Natural killer cell (primary cell): ENCODE measurements at regions not wholly inside any gene's neighbourhood (a gene's known extent, or its start where the extent isn't known, plus 50 kb on each side); places are given as distances from the start of the nearest gene placed in this dataset.

ENCODE experiments used
- ATAC-seq, 3 donors: fragments of 150-1000 bp in 2 of 3; fragments of 200-7000 bp in 1 of 3; cut with Tn5 transposase; 1 replicate in 1 of 3; 2 replicates in 2 of 3; pipeline ENCODE4 v1.10.0; 2021; ENCODE audit warnings: mild to moderate bottlenecking in 2 of 3, moderate library complexity in 2 of 3
- DNase-seq, 2 donors: peaks; one replicate each; pipeline versions ENCODE4 v3.0.0 to v3.0.0-alpha.2; 2013 to 2021; ENCODE audit warnings: mixed read lengths in 1 of 2
- H3K27ac ChIP-seq: one replicate; pipeline ENCODE4 v1.5.1; 2013; ENCODE audit warnings: mild to moderate bottlenecking, low read length
- H3K27me3 ChIP-seq: one replicate; pipeline ENCODE4 v1.6.1; 2013; ENCODE audit warnings: low read length; ENCODE audit not compliant: control insufficient read depth, insufficient read depth
- H3K36me3 ChIP-seq: one replicate; pipeline ENCODE4 v1.6.1; 2013; ENCODE audit warnings: low read length; ENCODE audit not compliant: control insufficient read depth, insufficient read depth
- H3K4me1 ChIP-seq: one replicate; pipeline ENCODE4 v1.6.1; 2013; ENCODE audit warnings: low read length; ENCODE audit not compliant: control insufficient read depth, insufficient read depth
- H3K4me3 ChIP-seq: one replicate; pipeline ENCODE4 v1.5.1; 2013; ENCODE audit warnings: low read length
- H3K9me3 ChIP-seq: one replicate; pipeline ENCODE4 v1.6.1; 2013; ENCODE audit warnings: low read length; ENCODE audit not compliant: control insufficient read depth, insufficient read depth
- H3K27ac Mint-ChIP-seq, 2 donors: one replicate each; pipeline ENCODE4 v1.8.0; 2022; ENCODE audit warnings: mild to moderate bottlenecking in 2 of 2, mixed read lengths in 2 of 2, moderate library complexity in 1 of 2
- H3K27me3 Mint-ChIP-seq, 2 donors: one replicate each; pipeline ENCODE4 v1.8.0; 2022; ENCODE audit warnings: low read depth in 2 of 2, mixed read lengths in 2 of 2
- H3K36me3 Mint-ChIP-seq: one replicate; pipeline ENCODE4 v1.8.0; 2022; ENCODE audit warnings: mixed read lengths
- H3K4me1 Mint-ChIP-seq, 2 donors: one replicate each; pipeline ENCODE4 v1.8.0; 2022; ENCODE audit warnings: mixed read lengths in 2 of 2
- H3K4me3 Mint-ChIP-seq: one replicate; pipeline ENCODE4 v1.8.0; 2022; ENCODE audit warnings: mild to moderate bottlenecking, moderate library complexity, mixed read lengths
- H3K9me3 Mint-ChIP-seq, 2 donors: one replicate each; pipeline ENCODE4 v1.8.0; 2022; ENCODE audit warnings: mixed read lengths in 2 of 2
- CTCF ChIP-seq: fragments of 200-600 bp; IDR thresholded peaks from one replicate; pipeline ENCODE4 v1.8.0; 2022; ENCODE audit warnings: antibody characterized with exemption
- WGBS: methylation state at CpG from one replicate; pipeline ENCODE4 v1.1.7; 2013; ENCODE audit warnings: missing lambda C conversion rate; ENCODE audit not compliant: insufficient coverage; 5-methylcytosine and 5-hydroxymethylcytosine counted together
- intact Hi-C: fragments of 100-400 bp; cut with micrococcal nuclease; formaldehyde crosslinking; loops from one replicate; pipeline ENCODE4 v1.14.2; 2022

GRCh38 chr3:25094932-25095685 is 333.0 kb upstream of the RARB start:
- H3K36me3 Mint-ChIP-seq, result no peaks in the 10 kb centered on the region
- no peak overlapping the region for H3K27ac Mint-ChIP-seq
- no peak for ATAC-seq
- H3K27me3 ChIP-seq, result no peaks in the 10 kb centered on the region
- 68% methylated on average over 2 of the region's 2 CpGs for WGBS
- no peak overlapping the region for H3K27ac ChIP-seq
- TF ChIP-seq CTCF, result no peak
- H3K36me3 ChIP-seq, result no peaks in the 10 kb centered on the region
- intact Hi-C loops, result no loop called here
- no peaks in the 10 kb centered on the region for H3K4me1 Mint-ChIP-seq
- no peak for DNase-seq
- peaks cover 0 to 2% of the 10 kb centered on the region in 2 donors for H3K27me3 Mint-ChIP-seq
- no peak overlapping the region for H3K4me3 Mint-ChIP-seq
- peaks cover 0 to 2% of the 10 kb centered on the region in 2 donors for H3K9me3 Mint-ChIP-seq
- H3K9me3 ChIP-seq, result no peaks in the 10 kb centered on the region
- no peaks in the 10 kb centered on the region for H3K4me1 ChIP-seq
- H3K4me3 ChIP-seq, result no peak overlapping the region

- H3K27ac Mint-ChIP-seq, result no peak overlapping the region
- no peak for TF ChIP-seq CTCF
- H3K4me1 Mint-ChIP-seq, result no peaks in the 10 kb centered on the region
- H3K36me3 Mint-ChIP-seq, result no peaks in the 10 kb centered on the region
- DNase-seq (no peak), ATAC-seq (no peak)
- Histone ChIP-seq H3K4me3 (no peak overlapping the region), H3K27ac (no peak overlapping the region), H3K4me1 (no peaks in the 10 kb centered on the region), H3K9me3 (no peaks in the 10 kb centered on the region), H3K27me3 (no peaks in the 10 kb centered on the region), H3K36me3 (no peaks in the 10 kb centered on the region)
- no peak overlapping the region for H3K4me3 Mint-ChIP-seq
- intact Hi-C loops, result no loop called here
- 73% methylated on average over 2 of the region's 2 CpGs for WGBS
- H3K9me3 Mint-ChIP-seq, result peaks cover 0 to 2% of the 10 kb centered on the region in 2 donors
- peaks cover 0 to 2% of the 10 kb centered on the region in 2 donors for H3K27me3 Mint-ChIP-seq
Observed at GRCh38 chr3:25096536-25096935, 331.5 kb upstream of the RARB start.

- Mint-ChIP-seq H3K27me3 (no peaks in the 10 kb centered on the region), H3K4me1 (no peaks in the 10 kb centered on the region), H3K36me3 (no peaks in the 10 kb centered on the region), H3K4me3 (no peak overlapping the region), H3K9me3 (no peaks in the 10 kb centered on the region), H3K27ac (no peak overlapping the region)
- H3K4me1 ChIP-seq, result no peaks in the 10 kb centered on the region
- intact Hi-C loops, result no loop called here
- no peaks in the 10 kb centered on the region for H3K9me3 ChIP-seq
- no peaks in the 10 kb centered on the region for H3K27me3 ChIP-seq
- no peak for DNase-seq
- H3K4me3 ChIP-seq, result no peak overlapping the region
- no peak for ATAC-seq
- 97% methylated on average over 3 of the region's 3 CpGs for WGBS
- H3K27ac ChIP-seq, result no peak overlapping the region
- no peak for TF ChIP-seq CTCF
- no peaks in the 10 kb centered on the region for H3K36me3 ChIP-seq
Observed at GRCh38 chr3:25097023-25097422, 331.0 kb upstream of the RARB start.

- Mint-ChIP-seq H3K27ac (no peak overlapping the region), H3K27me3 (no peaks in the 10 kb centered on the region)
- ATAC-seq, result no peak
Observed at GRCh38 chr3:25099666-25100065, 328.4 kb upstream of the RARB start.

More at GRCh38 chr3:25099666-25100065, 328.4 kb upstream of the RARB start:
- Mint-ChIP-seq H3K36me3 (no peaks in the 10 kb centered on the region), H3K4me3 (no peak overlapping the region), H3K9me3 (no peaks in the 10 kb centered on the region), H3K4me1 (no peaks in the 10 kb centered on the region)
- H3K4me3 ChIP-seq, result no peak overlapping the region
- no peaks in the 10 kb centered on the region for H3K27me3 ChIP-seq
- no peaks in the 10 kb centered on the region for H3K4me1 ChIP-seq
- WGBS, result 79% methylated on average over 9 of the region's 9 CpGs
- no peak for DNase-seq
- H3K36me3 ChIP-seq, result no peaks in the 10 kb centered on the region
- TF ChIP-seq CTCF, result no peak
- H3K9me3 ChIP-seq, result no peaks in the 10 kb centered on the region
- intact Hi-C loops, result no loop called here
- no peak overlapping the region for H3K27ac ChIP-seq
